Muscle layer of colon (tissue), 2 donors: ENCODE measurements at regions not wholly inside any gene's neighbourhood (a gene's known extent, or its start where the extent isn't known, plus 50 kb on each side); places are given as distances from the start of the nearest gene placed in this dataset.

Experiments used
- H3K27ac ChIP-seq: one replicate; pipeline ENCODE4 v1.7.0; 2013; ENCODE audit warnings: low read depth, mild to moderate bottlenecking, low read length, moderate library complexity
- H3K27me3 ChIP-seq, 2 donors: one replicate each; pipeline ENCODE4 v1.7.0; 2013; ENCODE audit warnings: low read length in 2 of 2, mild to moderate bottlenecking in 2 of 2; ENCODE audit not compliant: insufficient read depth in 2 of 2, control insufficient read depth in 1 of 2
- H3K36me3 ChIP-seq: one replicate; pipeline ENCODE4 v1.7.0; 2013; ENCODE audit warnings: mild to moderate bottlenecking, low read length; ENCODE audit not compliant: insufficient read depth
- H3K4me1 ChIP-seq: one replicate; pipeline ENCODE4 v1.7.0; 2013; ENCODE audit warnings: mild to moderate bottlenecking, low read length; ENCODE audit not compliant: insufficient read depth
- H3K4me3 ChIP-seq, 2 donors: one replicate each; pipeline ENCODE4 v1.7.0; 2013; ENCODE audit warnings: low read length in 2 of 2, low read depth in 1 of 2, mild to moderate bottlenecking in 1 of 2, moderate library complexity in 1 of 2
- H3K9ac ChIP-seq: one replicate; pipeline ENCODE4 v1.7.0; 2013; ENCODE audit warnings: low read length
- H3K9me3 ChIP-seq: one replicate; pipeline ENCODE4 v1.7.0; 2013; ENCODE audit warnings: mild to moderate bottlenecking, low read length
- donor health status: abdominal sarcoma.
- donor health status: Adenocarcinoma of cecum.

DNA sequence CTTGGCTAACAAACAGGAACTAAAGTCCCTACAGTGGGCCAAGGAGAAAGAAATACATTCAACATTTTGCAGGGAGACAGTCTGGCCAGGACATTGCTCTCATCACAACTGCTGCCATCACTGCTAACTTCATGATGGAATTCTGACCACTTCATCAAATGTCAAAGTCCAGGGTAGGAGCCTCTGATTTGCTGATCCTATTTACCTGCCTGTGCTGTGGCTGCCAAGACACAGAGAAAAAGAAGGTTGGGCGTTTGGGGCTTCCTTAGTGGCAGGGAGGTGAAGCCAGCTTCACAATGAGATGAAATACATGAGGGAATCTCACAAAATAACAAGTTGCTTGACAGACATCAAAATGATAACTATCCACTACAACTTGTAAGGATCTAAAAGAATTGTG, 343.9 kb upstream of the CADM1 start:
- peaks cover 14% of the 10 kb centered on the region for H3K4me1 ChIP-seq
- no peak overlapping the region for H3K27ac ChIP-seq
- no peaks in the 10 kb centered on the region for H3K27me3 ChIP-seq
- H3K9me3 ChIP-seq = no peaks in the 10 kb centered on the region
- no peak overlapping the region for H3K9ac ChIP-seq
- H3K4me3 ChIP-seq = no peak overlapping the region
- no peaks in the 10 kb centered on the region for H3K36me3 ChIP-seq

DNA sequence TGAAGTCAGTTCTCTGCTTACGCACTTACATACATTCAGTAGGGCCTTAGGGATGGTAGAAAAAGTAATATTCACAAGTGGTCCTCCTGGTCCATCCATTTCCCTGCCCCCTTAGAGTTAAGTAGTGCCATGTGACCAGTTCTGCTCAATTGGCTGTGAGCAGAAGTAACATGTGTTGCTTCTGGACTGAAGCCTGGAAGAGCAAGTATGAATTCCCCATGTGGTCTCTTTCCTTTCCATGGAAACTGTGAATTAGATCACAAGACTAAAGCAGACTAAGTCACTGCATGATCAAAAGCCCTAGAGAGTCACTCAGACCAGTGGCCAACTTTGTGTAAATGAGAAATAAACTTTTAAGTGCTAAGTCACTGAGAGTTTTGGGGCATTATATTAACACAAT, 341.7 kb upstream of the CADM1 start:
- Histone ChIP-seq H3K4me3 (no peak overlapping the region), H3K9ac (no peak overlapping the region), H3K27me3 (no peaks in the 10 kb centered on the region)

DNA sequence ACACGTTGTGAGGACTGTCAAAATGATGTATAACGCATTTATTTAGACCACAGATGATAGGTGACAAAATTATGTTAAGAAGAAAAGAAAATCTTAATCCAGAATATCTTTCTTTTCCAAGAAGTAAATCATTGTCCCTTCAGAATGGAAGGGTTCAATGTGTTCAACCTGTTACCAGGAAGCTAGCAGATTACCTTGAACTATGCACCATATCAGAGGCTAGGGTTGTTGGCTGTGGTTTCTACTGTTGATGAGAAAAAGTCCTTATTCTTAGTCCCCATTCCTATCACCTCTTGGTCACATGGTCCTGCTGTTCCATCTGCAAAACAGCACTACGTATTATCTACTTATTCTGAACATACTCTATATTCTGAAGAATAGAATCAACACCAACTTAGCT, 339.5 kb upstream of the CADM1 start:
- Histone ChIP-seq H3K36me3 (no peaks in the 10 kb centered on the region), H3K9ac (no peak overlapping the region), H3K27ac (no peak overlapping the region), H3K9me3 (no peaks in the 10 kb centered on the region), H3K4me3 (no peak overlapping the region), H3K27me3 (no peaks in the 10 kb centered on the region), H3K4me1 (peaks cover 13% of the 10 kb centered on the region)

More for the DNA sequence above, 341.7 kb upstream of the CADM1 start:
- Histone ChIP-seq H3K4me1 (peaks cover 14% of the 10 kb centered on the region), H3K36me3 (no peaks in the 10 kb centered on the region), H3K9me3 (no peaks in the 10 kb centered on the region), H3K27ac (no peak overlapping the region)

DNA sequence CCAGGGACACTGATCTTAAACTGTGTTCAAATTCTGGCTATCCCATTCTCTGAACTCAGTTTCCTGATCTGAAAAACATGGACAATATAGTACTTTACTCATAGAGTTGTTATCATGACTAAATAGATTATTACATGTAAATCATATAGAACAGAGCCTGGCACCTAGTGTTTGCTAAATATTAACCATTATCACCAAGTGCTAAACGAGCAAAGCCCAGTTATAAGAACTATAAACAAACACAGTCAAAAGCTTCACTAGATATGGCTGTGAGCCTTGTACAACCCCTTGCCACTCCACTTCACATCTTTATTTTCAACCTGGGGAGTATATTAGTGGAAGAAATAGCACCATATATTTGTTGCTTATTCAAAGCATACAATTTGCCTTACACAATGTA, 338.9 kb upstream of the CADM1 start:
- Histone ChIP-seq H3K9me3 (no peaks in the 10 kb centered on the region), H3K27ac (no peak overlapping the region), H3K27me3 (no peaks in the 10 kb centered on the region), H3K9ac (no peak overlapping the region), H3K36me3 (no peaks in the 10 kb centered on the region), H3K4me3 (no peak overlapping the region), H3K4me1 (peaks cover 7% of the 10 kb centered on the region)

DNA sequence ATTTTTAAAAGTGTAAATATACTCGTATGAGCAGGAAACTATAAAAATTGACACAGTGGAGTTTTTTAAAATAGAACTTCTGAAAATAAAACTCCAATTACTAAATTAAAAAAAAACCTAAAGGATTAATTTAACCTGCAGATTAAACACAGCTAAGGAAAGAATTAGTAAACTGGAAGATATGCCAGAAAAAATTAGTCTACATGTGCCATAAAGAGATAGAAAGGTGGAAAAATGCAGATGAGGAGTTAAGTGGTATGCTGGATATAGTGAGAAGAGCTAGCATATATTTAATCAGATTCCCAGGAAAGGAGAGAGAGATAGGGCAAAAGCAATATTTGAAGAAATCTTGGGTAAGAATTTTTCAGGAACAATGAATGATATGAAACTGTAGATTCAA, 315.8 kb upstream of the CADM1 start:
- Histone ChIP-seq H3K4me1 (no peaks in the 10 kb centered on the region), H3K36me3 (no peaks in the 10 kb centered on the region)

DNA sequence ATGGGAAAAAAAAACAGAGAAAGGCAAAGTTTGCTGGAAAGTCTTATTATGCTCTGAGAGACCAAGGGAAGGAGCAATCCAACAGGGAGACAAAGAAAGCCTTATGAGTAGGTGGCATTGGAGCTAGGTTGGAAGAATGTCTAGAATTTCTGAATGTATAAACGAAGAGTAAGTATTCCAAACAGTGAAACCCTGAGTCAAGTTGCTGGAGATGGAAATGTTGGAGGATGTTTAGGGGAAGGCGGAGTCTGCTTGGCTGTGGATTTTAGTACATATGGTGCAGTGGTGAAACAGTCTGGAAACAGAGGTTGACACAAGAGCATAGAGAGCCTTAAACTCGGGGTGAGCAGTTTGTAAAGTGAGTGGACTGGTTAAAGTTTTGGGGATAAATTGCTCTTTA, 314.8 kb upstream of the CADM1 start:
- no peaks in the 10 kb centered on the region for H3K4me1 ChIP-seq
- no peak overlapping the region for H3K27ac ChIP-seq
- no peaks in the 10 kb centered on the region for H3K36me3 ChIP-seq
- no peaks in the 10 kb centered on the region for H3K9me3 ChIP-seq
- no peaks in the 10 kb centered on the region for H3K27me3 ChIP-seq
- no peak overlapping the region for H3K9ac ChIP-seq
- no peak overlapping the region for H3K4me3 ChIP-seq

More for the DNA sequence above, 315.8 kb upstream of the CADM1 start:
- Histone ChIP-seq H3K9ac (no peak overlapping the region), H3K27ac (no peak overlapping the region), H3K27me3 (no peaks in the 10 kb centered on the region), H3K4me3 (no peak overlapping the region), H3K9me3 (no peaks in the 10 kb centered on the region)

DNA sequence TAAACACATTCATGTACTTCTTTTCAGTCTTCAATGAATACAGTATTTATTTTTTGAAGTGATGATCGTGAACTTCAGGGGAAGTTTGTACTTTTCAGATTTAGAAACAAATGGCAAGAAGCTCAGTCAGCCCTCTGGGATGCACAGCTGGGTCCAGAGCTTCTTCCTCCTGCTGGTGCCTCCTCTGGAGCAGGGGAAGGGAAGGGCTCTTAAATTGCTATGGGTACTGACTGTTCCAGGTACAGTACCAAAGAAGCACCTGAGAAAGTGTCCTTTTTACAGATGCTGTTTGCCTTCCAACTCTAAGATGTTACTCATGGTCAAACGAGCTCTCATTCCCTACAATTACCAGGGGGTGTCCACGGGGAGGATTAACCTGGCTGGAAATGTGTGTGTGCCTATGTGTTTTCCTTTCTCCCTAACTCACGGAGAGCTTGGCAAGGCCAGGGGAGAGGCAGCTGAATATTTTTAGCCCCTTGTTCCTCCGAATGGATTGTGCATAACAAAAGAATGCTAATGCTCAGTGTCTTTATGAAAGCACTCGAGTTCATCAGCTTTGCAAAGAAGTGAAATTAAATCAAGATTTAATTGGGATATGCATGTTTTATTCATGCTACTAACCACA, 313.7 kb upstream of the CADM1 start:
- H3K36me3 ChIP-seq = no peaks in the 10 kb centered on the region
- H3K9me3 ChIP-seq = no peaks in the 10 kb centered on the region
- H3K4me3 ChIP-seq = no peak overlapping the region
- H3K27me3 ChIP-seq = no peaks in the 10 kb centered on the region
- no peak overlapping the region for H3K27ac ChIP-seq
- no peak overlapping the region for H3K9ac ChIP-seq
- H3K4me1 ChIP-seq = no peaks in the 10 kb centered on the region

DNA sequence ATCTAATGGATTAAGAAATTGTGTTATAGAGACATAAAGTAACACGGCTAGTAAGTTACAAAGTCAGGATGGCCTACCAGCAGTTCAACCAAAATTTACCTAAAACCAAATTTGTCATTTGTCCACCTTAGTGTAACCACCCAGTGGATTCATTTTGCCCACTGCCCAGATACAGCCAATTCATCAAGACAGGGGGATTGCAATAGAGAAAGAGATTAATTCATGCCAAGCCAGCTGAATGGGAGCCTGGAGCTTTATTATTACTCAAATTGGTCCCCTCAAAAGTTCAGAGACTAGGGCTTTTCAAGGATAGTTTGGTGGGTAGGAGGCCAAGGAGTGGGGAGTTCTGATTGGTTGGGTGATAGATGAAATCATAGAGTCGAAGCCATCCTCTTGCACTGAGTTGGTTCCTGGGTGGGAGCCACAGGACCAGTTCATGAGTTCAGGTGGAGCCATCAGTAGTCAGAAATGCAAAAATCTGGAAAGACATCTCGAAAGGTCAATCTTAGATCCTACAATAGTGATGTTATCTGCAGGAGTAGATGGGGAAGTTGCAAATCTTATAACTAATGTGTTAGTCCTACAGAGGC, 304.2 kb upstream of the CADM1 start:
- H3K4me1 ChIP-seq = no peaks in the 10 kb centered on the region

DNA sequence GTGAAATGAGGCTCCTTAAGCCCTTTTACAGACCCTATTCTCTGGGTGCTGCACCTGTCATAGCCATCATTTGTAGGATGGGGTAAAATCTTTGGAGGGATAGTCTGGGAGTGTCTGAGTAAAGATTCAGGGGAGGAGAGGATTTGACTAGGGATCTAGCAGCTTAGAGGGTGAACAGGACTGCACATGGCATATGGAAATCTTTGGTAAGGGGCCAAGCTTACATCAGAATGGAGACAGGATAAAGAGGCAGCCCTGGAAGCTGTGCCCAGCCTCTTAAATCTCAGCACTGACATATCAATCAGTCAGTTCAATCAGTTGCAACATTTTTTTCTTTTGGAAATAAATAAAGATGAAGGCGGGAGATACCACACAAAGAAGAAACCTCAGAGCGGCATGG, 301.8 kb upstream of the CADM1 start:
- no peak overlapping the region for H3K9ac ChIP-seq

More for the DNA sequence above, 304.2 kb upstream of the CADM1 start:
- Histone ChIP-seq H3K27ac (no peak overlapping the region), H3K9me3 (no peaks in the 10 kb centered on the region), H3K9ac (no peak overlapping the region), H3K36me3 (no peaks in the 10 kb centered on the region), H3K27me3 (no peaks in the 10 kb centered on the region), H3K4me3 (no peak overlapping the region)

DNA sequence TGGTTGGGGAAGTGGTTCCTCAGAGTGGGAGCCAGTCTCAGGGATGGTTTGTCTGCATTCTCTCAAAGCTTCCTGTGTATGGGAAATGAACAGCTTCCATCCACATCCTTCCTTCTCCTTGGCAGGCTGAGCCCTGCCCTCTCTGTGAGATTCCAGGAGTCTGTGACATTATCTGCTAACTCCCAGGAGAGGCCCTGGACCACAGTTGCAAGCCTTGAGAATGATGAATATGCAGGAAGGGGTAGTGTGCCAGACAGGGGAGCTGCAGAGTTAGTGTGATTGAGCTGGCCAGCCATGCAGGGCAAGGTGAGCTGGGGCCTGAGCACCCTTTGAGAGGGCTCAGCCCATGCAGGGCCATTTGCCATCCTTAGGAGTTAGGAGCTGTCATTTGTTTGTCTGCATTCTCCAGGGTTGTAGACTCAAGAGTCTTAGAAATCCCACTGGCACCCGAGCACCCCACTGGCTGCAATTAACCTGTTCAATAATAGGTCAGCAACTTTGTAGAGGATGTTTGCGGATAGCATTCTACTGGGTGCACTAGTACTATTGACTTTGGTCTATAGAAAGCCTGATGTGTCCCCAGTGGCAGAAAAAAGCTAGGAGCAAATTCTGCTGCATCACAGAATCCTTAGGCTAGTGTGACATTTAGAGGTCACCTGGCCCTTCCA, 299.0 kb upstream of the CADM1 start:
- Histone ChIP-seq H3K36me3 (no peaks in the 10 kb centered on the region), H3K4me1 (no peaks in the 10 kb centered on the region), H3K9ac (no peak overlapping the region), H3K27ac (no peak overlapping the region), H3K27me3 (no peaks in the 10 kb centered on the region), H3K4me3 (no peak overlapping the region), H3K9me3 (no peaks in the 10 kb centered on the region)

More for the DNA sequence above, 301.8 kb upstream of the CADM1 start:
- no peaks in the 10 kb centered on the region for H3K9me3 ChIP-seq
- H3K4me1 ChIP-seq = no peaks in the 10 kb centered on the region
- H3K27me3 ChIP-seq = no peaks in the 10 kb centered on the region
- H3K36me3 ChIP-seq = no peaks in the 10 kb centered on the region
- H3K27ac ChIP-seq = no peak overlapping the region
- no peak overlapping the region for H3K4me3 ChIP-seq

DNA sequence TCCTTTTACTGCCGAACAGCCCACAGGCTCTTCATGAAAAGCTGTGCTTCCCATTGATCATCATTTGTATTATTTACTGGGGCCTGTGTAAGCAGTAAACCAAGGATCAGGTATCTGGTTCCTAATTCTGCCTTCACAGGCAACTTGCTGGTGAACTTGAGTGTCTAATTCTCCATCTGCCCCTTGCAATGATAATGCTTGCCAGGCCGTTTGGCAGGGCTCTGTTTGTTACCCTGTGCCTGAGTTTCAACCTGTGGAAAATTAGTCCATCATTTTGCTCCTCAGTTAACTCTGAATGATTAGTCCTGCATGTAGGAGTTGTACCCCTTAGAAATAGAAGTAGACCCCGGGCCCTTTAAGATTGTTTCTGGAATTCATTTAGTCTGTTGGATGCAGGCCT, 298.4 kb upstream of the CADM1 start:
- no peaks in the 10 kb centered on the region for H3K9me3 ChIP-seq
- H3K27me3 ChIP-seq = no peaks in the 10 kb centered on the region
- H3K4me1 ChIP-seq = no peaks in the 10 kb centered on the region
- no peak overlapping the region for H3K27ac ChIP-seq
- H3K36me3 ChIP-seq = no peaks in the 10 kb centered on the region
- no peak overlapping the region for H3K4me3 ChIP-seq
- H3K9ac ChIP-seq = no peak overlapping the region

DNA sequence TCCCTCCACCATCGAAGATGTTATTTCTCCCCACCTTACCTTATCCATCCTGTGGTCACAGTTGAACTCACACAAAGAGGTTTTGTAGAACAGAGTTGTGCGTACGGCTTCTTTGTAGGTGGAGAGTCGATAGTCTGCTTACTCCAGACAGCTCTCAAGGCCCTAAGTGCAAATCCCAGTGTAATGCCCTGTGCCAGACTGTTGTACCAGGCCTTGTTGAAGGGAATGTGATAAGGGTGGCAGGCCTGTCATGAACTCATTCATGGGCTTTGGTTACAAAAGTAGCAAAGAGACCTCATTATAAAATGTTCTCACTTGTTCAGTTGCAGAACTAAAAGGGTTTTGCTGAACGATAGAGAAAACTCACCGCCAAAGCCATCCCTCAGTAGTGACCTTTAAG, 288.7 kb upstream of the CADM1 start:
- Histone ChIP-seq H3K4me1 (no peaks in the 10 kb centered on the region), H3K36me3 (no peaks in the 10 kb centered on the region), H3K9me3 (no peaks in the 10 kb centered on the region), H3K9ac (no peak overlapping the region), H3K27me3 (no peaks in the 10 kb centered on the region), H3K4me3 (no peak overlapping the region), H3K27ac (no peak overlapping the region)
